HEK293 (cell line): ENCODE measurements at regions not wholly inside any gene's neighbourhood (a gene's known extent, or its start where the extent isn't known, plus 50 kb on each side); places are given as distances from the start of the nearest gene placed in this dataset.

ENCODE experiments used
- ZFP41 ChIP-seq: fragments of 450-650 bp; formaldehyde crosslinking; IDR thresholded peaks from 2 replicates; pipeline ENCODE4 v1.5.1; 2016; ENCODE audit warnings: missing biosample characterization, missing genetic modification characterization, borderline replicate concordance
- ZNF184 ChIP-seq: fragments of 450-650 bp; IDR thresholded peaks from 2 replicates; pipeline ENCODE4 v1.5.1; 2018; ENCODE audit warnings: missing biosample characterization, mild to moderate bottlenecking, missing genetic modification characterization
- ZNF423 ChIP-seq: fragments of 450-650 bp; formaldehyde crosslinking; IDR thresholded peaks from 2 replicates; pipeline ENCODE4 v1.5.1; 2016; ENCODE audit warnings: missing biosample characterization, missing genetic modification characterization
- ZNF830 ChIP-seq: fragments of 450-650 bp; IDR thresholded peaks from 2 replicates; pipeline ENCODE4 v1.5.0; 2018; ENCODE audit warnings: missing biosample characterization, missing genetic modification characterization, low read depth, mild to moderate bottlenecking, moderate library complexity
- TF ChIP-seq, protein P1 (sequence below): fragments of 450-650 bp; formaldehyde crosslinking; IDR thresholded peaks from 2 replicates; pipeline ENCODE4 v1.5.1; 2016; ENCODE audit warnings: missing biosample characterization, missing genetic modification characterization

- TF ChIP-seq ZNF184 (tag by site-specific recombination) (no peak), ZNF423 (tag by site-specific recombination) (no peak), ZFP41 (tag by site-specific recombination) (no peak), ZNF830 (tag by site-specific recombination) (no peak)
- TF ChIP-seq, protein P1, sequence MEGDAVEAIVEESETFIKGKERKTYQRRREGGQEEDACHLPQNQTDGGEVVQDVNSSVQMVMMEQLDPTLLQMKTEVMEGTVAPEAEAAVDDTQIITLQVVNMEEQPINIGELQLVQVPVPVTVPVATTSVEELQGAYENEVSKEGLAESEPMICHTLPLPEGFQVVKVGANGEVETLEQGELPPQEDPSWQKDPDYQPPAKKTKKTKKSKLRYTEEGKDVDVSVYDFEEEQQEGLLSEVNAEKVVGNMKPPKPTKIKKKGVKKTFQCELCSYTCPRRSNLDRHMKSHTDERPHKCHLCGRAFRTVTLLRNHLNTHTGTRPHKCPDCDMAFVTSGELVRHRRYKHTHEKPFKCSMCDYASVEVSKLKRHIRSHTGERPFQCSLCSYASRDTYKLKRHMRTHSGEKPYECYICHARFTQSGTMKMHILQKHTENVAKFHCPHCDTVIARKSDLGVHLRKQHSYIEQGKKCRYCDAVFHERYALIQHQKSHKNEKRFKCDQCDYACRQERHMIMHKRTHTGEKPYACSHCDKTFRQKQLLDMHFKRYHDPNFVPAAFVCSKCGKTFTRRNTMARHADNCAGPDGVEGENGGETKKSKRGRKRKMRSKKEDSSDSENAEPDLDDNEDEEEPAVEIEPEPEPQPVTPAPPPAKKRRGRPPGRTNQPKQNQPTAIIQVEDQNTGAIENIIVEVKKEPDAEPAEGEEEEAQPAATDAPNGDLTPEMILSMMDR (tag by site-specific recombination): no peak
Measured at GRCh38 chr4:134388351-134388750, 186.8 kb upstream of the PABPC4L start.
